GM19397 (cell line): ENCODE measurements at regions not wholly inside any gene's neighbourhood (a gene's known extent, or its start where the extent isn't known, plus 50 kb on each side); places are given as distances from the start of the nearest gene placed in this dataset.
A peak's percentile ranks its signal among the peaks of the same experiment; 100 is the strongest.
"Not testable (repeated sequence)": the region's sequence is repeated elsewhere in the genome, so short reads cannot be mapped to it uniquely, and the experiment has no call there.

Experiments used
- ATAC-seq: cut with Tn5 transposase; IDR thresholded peaks from one replicate; pipeline ENCODE4 v1.9.1; 2021; ENCODE audit warnings: mild to moderate bottlenecking, moderate library complexity; ENCODE audit not compliant: unreplicated experiment

DNA sequence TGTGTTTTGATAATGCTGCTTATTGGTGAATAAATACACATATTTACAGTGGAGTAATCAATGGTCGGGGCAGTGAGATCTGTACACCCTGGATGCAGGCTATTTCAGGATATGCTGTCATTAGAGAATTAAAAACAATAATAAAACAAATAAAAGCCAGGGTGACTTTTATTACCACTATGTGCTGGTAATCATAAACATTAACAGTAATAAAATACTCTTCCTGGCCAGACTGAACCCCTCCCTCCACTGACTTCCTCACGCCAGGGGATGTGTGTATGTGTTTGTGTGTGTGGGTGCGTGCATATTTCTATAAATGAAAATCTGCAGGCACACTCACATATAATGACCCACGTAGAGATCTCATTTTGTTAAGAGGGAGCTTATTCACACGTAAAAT lies 98.0 kb upstream of the MAP9 start:
- no peak for ATAC-seq

GRCh38 chr4:155473420-155474095 lies 96.8 kb upstream of the MAP9 start:
- ATAC-seq = no peak

- no peak for ATAC-seq
Observed at GRCh38 chr4:155468282-155468681, 91.5 kb upstream of the MAP9 start.

- ATAC-seq = no peak
Observed at GRCh38 chr4:155450676-155451075, 73.9 kb upstream of the MAP9 start.

GRCh38 chr4:155445306-155445705 lies 68.5 kb upstream of the MAP9 start:
- ATAC-seq = no peak

DNA sequence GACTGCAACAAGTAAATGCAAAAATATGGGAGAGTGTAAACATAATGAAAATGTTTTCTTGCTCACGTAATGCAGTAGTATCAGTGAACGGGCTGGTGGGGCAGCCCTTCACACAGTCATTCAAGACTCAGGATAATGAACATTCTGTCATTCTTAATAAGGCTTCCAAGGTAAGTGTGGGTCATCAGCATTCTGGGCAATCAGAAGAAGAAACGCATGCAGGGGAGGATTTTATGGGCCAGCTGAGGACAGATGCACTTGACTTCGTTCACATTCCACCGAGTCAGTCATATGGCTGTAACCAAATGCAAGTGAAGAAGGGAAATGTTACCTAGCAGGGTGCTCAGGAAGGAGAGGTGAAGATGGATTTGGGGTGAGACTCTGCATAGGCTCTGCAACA lies 68.0 kb upstream of the MAP9 start:
- ATAC-seq = no peak

GRCh38 chr4:155442267-155443105 lies 65.7 kb upstream of the MAP9 start:
- ATAC-seq = peak; percentile 84

GRCh38 chr4:155441475-155441874 lies 64.7 kb upstream of the MAP9 start:
- no peak for ATAC-seq

- not testable (repeated sequence) for ATAC-seq
Observed at GRCh38 chr4:155439760-155440159, 63.0 kb upstream of the MAP9 start.

GRCh38 chr4:155434904-155435303 lies 58.1 kb upstream of the MAP9 start:
- no peak for ATAC-seq

DNA sequence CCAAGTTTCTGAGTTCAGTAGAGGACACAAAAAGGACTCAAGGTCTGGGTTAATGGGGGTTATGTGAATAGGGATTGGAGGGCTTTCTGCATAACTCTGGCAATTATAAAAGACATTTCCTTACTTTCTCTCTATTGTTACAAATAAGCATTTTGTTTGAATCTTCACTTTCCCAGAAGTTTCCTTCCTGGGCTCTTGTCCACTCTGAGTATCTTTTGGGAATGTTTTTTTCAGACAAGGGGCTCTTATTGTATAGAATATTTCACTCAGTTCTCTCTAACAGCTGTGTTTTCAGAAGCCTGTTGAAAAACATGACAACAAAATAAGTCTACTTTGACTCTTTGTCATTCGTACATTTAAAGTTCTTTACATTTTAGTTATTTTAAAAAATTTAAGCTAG lies 57.6 kb upstream of the MAP9 start:
- no peak for ATAC-seq

- no peak for ATAC-seq
Observed at GRCh38 chr4:155433636-155434360, 57.0 kb upstream of the MAP9 start.

GRCh38 chr4:155430895-155431795 lies 54.4 kb upstream of the MAP9 start:
- no peak for ATAC-seq

DNA sequence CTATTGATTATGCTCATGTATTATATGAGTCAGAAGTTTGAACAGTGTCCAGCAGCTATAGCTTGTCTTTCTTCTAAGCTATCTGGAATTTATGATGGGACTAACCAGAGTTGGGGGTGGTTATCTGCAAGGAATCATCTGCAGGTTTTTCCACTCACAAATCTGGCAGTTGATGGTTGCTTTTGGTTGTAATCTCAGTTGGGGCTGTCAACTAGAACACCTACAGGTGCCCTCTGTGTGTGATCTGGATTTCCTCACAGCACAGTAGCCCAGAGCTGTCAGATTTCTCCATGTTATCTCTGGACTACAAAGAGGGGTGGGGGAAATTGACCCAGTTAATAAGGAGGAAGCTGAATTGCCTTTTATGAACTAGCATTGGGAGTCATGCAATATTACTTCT lies 51.4 kb upstream of the MAP9 start:
- ATAC-seq = no peak

DNA sequence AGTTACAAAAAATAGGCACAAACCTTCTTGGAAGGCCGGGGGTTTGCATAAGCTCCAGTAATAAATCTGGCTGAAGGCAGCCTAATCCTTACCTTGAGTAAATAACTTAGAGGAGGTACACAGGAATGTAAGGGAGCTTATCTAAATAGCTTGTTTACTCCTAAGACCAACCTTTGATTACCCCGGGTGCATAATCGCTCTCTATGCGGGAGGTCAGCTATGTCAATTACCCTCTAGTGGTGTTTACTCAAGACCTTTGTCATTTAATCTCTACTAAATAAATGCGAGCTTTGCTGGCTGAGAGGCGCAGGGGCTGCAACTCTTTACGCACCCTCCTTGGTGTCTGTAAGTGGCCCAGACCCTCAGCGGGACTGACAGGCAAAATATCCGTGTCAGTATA lies 50.2 kb upstream of the MAP9 start:
- ATAC-seq = no peak
